WTC11 (cell line): ENCODE measurements at regions not wholly inside any gene's neighbourhood (a gene's known extent, or its start where the extent isn't known, plus 50 kb on each side); places are given as distances from the start of the nearest gene placed in this dataset.

ENCODE experiments used
- ATAC-seq: fragments of 200-7000 bp; cut with Tn5 transposase; 2 replicates; pipeline ENCODE4 v1.10.0; 2021; ENCODE audit warnings: mild to moderate bottlenecking, moderate library complexity
- CTCF ChIA-PET: fragments of 300-600 bp; sonication (Branson Sonifier 250); formaldehyde crosslinking; loops from one replicate; lab custom pipeline; 2021; ENCODE audit warnings: antibody characterized with exemption; lab: Charles Lee
- POLR2A ChIA-PET: fragments of 350-600 bp; sonication (Branson Sonifier 250); formaldehyde crosslinking; loops from one replicate; lab custom pipeline; 2021; ENCODE audit warnings: antibody characterized with exemption; lab: Charles Lee
- DNase-seq: peaks from one replicate; pipeline ENCODE4 v3.0.0; 2021; ENCODE audit warnings: low spot score
- H3K27ac Mint-ChIP-seq: 2 replicates; pipeline ENCODE4 v1.8.0; 2021; ENCODE audit warnings: mixed read lengths
- H3K27me3 Mint-ChIP-seq: 2 replicates; pipeline ENCODE4 v1.8.0; 2021; ENCODE audit warnings: low read depth, mild to moderate bottlenecking, moderate library complexity, mixed read lengths
- H3K36me3 Mint-ChIP-seq: 2 replicates; pipeline ENCODE4 v1.8.0; 2021; ENCODE audit warnings: mixed read lengths
- H3K4me1 Mint-ChIP-seq: 2 replicates; pipeline ENCODE4 v1.8.0; 2022; ENCODE audit warnings: mixed read lengths
- H3K4me3 Mint-ChIP-seq: 2 replicates; pipeline ENCODE4 v1.8.0; 2021; ENCODE audit warnings: mild to moderate bottlenecking, moderate library complexity, mixed read lengths
- H3K9me3 Mint-ChIP-seq: 2 replicates; pipeline ENCODE4 v1.8.0; 2021; ENCODE audit warnings: mixed read lengths
- JAZF1 ChIP-seq: fragments of 250-450 bp; sonication (Bioruptor Pico); IDR thresholded peaks from 2 replicates; pipeline ENCODE4 v1.9.0; 2021; ENCODE audit warnings: moderate library complexity, mild to moderate bottlenecking, inconsistent platforms
- MYBL2 ChIP-seq: sonication (generic); formaldehyde crosslinking; IDR thresholded peaks from 2 replicates; pipeline ENCODE4 v1.8.1; 2023; ENCODE audit warnings: mild to moderate bottlenecking, moderate library complexity, missing genetic modification reagents
- NFYB ChIP-seq: sonication (generic); formaldehyde crosslinking; conservative IDR thresholded peaks from 2 replicates; pipeline ENCODE4 v1.8.0; 2022; ENCODE audit warnings: low read depth, missing genetic modification reagents
- NR3C1 ChIP-seq: sonication (generic); formaldehyde crosslinking; conservative IDR thresholded peaks from 2 replicates; pipeline ENCODE4 v1.8.1; 2023; ENCODE audit warnings: low read depth, mild to moderate bottlenecking, missing genetic modification reagents
- TEAD1 ChIP-seq: sonication (generic); formaldehyde crosslinking; IDR thresholded peaks from 2 replicates; pipeline ENCODE4 v1.8.0; 2022; ENCODE audit warnings: mild to moderate bottlenecking, missing genetic modification reagents
- TEAD4 ChIP-seq: sonication (generic); formaldehyde crosslinking; IDR thresholded peaks from 2 replicates; pipeline ENCODE4 v1.8.0; 2022; ENCODE audit warnings: mild to moderate bottlenecking, missing genetic modification reagents
- TP53 ChIP-seq: sonication (generic); formaldehyde crosslinking; IDR thresholded peaks from 2 replicates; pipeline ENCODE4 v1.8.1; 2023; ENCODE audit warnings: mild to moderate bottlenecking, missing genetic modification reagents
- ZNF138 ChIP-seq: sonication (generic); formaldehyde crosslinking; conservative IDR thresholded peaks from 2 replicates; pipeline ENCODE4 v1.8.1; 2022; ENCODE audit warnings: mild to moderate bottlenecking, moderate library complexity, missing genetic modification reagents
- ZNF219 ChIP-seq: sonication (generic); formaldehyde crosslinking; IDR thresholded peaks from 2 replicates; pipeline ENCODE4 v1.8.0; 2023; ENCODE audit warnings: missing genetic modification reagents, mild to moderate bottlenecking, borderline replicate concordance
- ZNF232 ChIP-seq: sonication (generic); formaldehyde crosslinking; IDR thresholded peaks from 2 replicates; pipeline ENCODE4 v1.8.0; 2022; ENCODE audit warnings: mild to moderate bottlenecking, missing genetic modification reagents
- ZNF317 ChIP-seq: sonication (generic); formaldehyde crosslinking; IDR thresholded peaks from 2 replicates; pipeline ENCODE4 v1.8.1; 2023; ENCODE audit warnings: low read depth, mild to moderate bottlenecking, moderate library complexity, missing genetic modification reagents, borderline replicate concordance
- TF ChIP-seq, protein P1 (sequence below): sonication (generic); formaldehyde crosslinking; IDR thresholded peaks from 2 replicates; pipeline ENCODE4 v1.8.1; 2022; ENCODE audit warnings: missing genetic modification reagents, borderline replicate concordance
- TF ChIP-seq, protein P2 (sequence below): sonication (generic); formaldehyde crosslinking; IDR thresholded peaks from 2 replicates; pipeline ENCODE4 v1.8.0; 2022; ENCODE audit warnings: mild to moderate bottlenecking, missing genetic modification reagents
- TF ChIP-seq, protein P3 (sequence below): sonication (generic); formaldehyde crosslinking; IDR thresholded peaks from 2 replicates; pipeline ENCODE4 v1.8.0; 2023; ENCODE audit warnings: missing genetic modification reagents
- TF ChIP-seq, protein P4 (sequence below): sonication (generic); formaldehyde crosslinking; IDR thresholded peaks from 2 replicates; pipeline ENCODE4 v1.8.0; 2022; ENCODE audit warnings: mild to moderate bottlenecking, missing genetic modification reagents
- TF ChIP-seq, protein P5 (sequence below): sonication (generic); formaldehyde crosslinking; IDR thresholded peaks from 2 replicates; pipeline ENCODE4 v1.8.1; 2023; ENCODE audit warnings: mild to moderate bottlenecking, missing genetic modification reagents, moderate library complexity
- TF ChIP-seq, protein P6 (sequence below): sonication (generic); formaldehyde crosslinking; IDR thresholded peaks from 2 replicates; pipeline ENCODE4 v1.8.1; 2022; ENCODE audit warnings: low read depth, missing genetic modification reagents, borderline replicate concordance
- TF ChIP-seq, protein P7 (sequence below): sonication (generic); formaldehyde crosslinking; IDR thresholded peaks from 2 replicates; pipeline ENCODE4 v1.8.0; 2022; ENCODE audit warnings: mild to moderate bottlenecking, missing genetic modification reagents
- TF ChIP-seq, protein P8 (sequence below): sonication (generic); formaldehyde crosslinking; IDR thresholded peaks from 2 replicates; pipeline ENCODE4 v1.8.0; 2023; ENCODE audit warnings: mild to moderate bottlenecking, missing genetic modification reagents
- TF ChIP-seq, protein P9 (sequence below): sonication (generic); formaldehyde crosslinking; IDR thresholded peaks from 2 replicates; pipeline ENCODE4 v1.8.1; 2023; ENCODE audit warnings: mild to moderate bottlenecking, missing genetic modification reagents

DNA sequence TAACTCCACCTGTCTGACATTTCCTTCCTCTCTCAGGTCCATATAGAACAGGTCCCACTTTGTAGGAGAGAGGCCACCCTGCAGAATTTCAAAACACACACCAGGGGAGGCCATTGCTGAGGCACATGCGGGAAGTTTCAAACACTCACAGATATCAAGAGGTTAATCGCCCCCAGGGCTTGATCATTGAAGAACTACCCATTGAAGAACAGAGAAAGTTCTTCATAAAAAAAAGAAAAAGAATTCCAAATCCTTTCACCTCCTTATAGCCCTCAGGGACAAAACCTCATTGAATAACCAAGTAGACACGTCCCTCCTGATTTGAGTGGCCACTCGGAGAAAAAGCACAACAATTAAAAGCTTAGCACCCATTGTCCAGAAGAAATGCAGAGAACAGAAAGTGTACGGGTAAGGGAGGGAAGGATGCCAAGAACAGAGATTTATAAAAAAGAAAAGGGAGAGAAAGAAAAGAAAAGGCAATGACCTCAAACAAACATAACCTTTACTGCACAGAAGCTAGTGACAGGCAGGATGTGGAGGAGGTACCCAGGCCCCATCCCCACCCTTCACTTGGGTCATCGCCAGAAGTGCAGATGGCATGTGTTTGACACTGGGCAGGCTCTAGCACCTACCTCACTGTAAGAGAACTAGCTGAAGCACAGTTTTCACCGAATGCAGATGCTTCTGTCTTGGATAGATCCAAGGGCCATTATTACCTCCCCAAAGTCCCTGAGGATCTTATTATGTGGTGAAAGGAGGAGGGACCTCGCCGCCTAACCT is 112.3 kb upstream of the HES1 start:
- ChIA-PET CTCF (interaction anchor here (1.1 kb wide), 1 partner anchor 53 kb away, joined by 4 read pairs; no protein-coding TSS in a partner anchor), POLR2A (no interaction called here)
- DNase-seq (no peak), ATAC-seq (no peak)
- TF ChIP-seq TP53 (CRISPR knock-in tag): no peak
- no peak for TF ChIP-seq TEAD4 (CRISPR knock-in tag)
- TF ChIP-seq MYBL2: no peak
- TF ChIP-seq ZNF138 (CRISPR knock-in tag): no peak
- TF ChIP-seq NFYB (CRISPR knock-in tag): no peak
- TF ChIP-seq ZNF219 (CRISPR knock-in tag): no peak
- TF ChIP-seq ZNF232: no peak
- TF ChIP-seq, protein P1, sequence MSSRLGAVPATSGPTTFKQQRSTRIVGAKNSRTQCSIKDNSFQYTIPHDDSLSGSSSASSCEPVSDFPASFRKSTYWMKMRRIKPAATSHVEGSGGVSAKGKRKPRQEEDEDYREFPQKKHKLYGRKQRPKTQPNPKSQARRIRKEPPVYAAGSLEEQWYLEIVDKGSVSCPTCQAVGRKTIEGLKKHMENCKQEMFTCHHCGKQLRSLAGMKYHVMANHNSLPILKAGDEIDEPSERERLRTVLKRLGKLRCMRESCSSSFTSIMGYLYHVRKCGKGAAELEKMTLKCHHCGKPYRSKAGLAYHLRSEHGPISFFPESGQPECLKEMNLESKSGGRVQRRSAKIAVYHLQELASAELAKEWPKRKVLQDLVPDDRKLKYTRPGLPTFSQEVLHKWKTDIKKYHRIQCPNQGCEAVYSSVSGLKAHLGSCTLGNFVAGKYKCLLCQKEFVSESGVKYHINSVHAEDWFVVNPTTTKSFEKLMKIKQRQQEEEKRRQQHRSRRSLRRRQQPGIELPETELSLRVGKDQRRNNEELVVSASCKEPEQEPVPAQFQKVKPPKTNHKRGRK (CRISPR knock-in tag): no peak
- TF ChIP-seq, protein P2, sequence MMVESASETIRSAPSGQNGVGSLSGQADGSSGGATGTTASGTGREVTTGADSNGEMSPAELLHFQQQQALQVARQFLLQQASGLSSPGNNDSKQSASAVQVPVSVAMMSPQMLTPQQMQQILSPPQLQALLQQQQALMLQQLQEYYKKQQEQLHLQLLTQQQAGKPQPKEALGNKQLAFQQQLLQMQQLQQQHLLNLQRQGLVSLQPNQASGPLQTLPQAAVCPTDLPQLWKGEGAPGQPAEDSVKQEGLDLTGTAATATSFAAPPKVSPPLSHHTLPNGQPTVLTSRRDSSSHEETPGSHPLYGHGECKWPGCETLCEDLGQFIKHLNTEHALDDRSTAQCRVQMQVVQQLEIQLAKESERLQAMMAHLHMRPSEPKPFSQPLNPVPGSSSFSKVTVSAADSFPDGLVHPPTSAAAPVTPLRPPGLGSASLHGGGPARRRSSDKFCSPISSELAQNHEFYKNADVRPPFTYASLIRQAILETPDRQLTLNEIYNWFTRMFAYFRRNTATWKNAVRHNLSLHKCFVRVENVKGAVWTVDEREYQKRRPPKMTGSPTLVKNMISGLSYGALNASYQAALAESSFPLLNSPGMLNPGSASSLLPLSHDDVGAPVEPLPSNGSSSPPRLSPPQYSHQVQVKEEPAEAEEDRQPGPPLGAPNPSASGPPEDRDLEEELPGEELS: no peak
- TF ChIP-seq, protein P3, sequence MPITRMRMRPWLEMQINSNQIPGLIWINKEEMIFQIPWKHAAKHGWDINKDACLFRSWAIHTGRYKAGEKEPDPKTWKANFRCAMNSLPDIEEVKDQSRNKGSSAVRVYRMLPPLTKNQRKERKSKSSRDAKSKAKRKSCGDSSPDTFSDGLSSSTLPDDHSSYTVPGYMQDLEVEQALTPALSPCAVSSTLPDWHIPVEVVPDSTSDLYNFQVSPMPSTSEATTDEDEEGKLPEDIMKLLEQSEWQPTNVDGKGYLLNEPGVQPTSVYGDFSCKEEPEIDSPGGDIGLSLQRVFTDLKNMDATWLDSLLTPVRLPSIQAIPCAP (CRISPR knock-in tag): no peak
- TF ChIP-seq, protein P4, sequence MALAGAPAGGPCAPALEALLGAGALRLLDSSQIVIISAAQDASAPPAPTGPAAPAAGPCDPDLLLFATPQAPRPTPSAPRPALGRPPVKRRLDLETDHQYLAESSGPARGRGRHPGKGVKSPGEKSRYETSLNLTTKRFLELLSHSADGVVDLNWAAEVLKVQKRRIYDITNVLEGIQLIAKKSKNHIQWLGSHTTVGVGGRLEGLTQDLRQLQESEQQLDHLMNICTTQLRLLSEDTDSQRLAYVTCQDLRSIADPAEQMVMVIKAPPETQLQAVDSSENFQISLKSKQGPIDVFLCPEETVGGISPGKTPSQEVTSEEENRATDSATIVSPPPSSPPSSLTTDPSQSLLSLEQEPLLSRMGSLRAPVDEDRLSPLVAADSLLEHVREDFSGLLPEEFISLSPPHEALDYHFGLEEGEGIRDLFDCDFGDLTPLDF (CRISPR knock-in tag): no peak
- TF ChIP-seq, protein P5, sequence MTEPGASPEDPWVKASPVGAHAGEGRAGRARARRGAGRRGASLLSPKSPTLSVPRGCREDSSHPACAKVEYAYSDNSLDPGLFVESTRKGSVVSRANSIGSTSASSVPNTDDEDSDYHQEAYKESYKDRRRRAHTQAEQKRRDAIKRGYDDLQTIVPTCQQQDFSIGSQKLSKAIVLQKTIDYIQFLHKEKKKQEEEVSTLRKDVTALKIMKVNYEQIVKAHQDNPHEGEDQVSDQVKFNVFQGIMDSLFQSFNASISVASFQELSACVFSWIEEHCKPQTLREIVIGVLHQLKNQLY: no peak
- TF ChIP-seq, protein P6, sequence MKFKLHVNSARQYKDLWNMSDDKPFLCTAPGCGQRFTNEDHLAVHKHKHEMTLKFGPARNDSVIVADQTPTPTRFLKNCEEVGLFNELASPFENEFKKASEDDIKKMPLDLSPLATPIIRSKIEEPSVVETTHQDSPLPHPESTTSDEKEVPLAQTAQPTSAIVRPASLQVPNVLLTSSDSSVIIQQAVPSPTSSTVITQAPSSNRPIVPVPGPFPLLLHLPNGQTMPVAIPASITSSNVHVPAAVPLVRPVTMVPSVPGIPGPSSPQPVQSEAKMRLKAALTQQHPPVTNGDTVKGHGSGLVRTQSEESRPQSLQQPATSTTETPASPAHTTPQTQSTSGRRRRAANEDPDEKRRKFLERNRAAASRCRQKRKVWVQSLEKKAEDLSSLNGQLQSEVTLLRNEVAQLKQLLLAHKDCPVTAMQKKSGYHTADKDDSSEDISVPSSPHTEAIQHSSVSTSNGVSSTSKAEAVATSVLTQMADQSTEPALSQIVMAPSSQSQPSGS (CRISPR knock-in tag): no peak
- TF ChIP-seq JAZF1 (CRISPR knock-in tag): no peak
- TF ChIP-seq, protein P7, sequence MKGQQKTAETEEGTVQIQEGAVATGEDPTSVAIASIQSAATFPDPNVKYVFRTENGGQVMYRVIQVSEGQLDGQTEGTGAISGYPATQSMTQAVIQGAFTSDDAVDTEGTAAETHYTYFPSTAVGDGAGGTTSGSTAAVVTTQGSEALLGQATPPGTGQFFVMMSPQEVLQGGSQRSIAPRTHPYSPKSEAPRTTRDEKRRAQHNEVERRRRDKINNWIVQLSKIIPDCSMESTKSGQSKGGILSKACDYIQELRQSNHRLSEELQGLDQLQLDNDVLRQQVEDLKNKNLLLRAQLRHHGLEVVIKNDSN (CRISPR knock-in tag): no peak
- TF ChIP-seq, protein P8, sequence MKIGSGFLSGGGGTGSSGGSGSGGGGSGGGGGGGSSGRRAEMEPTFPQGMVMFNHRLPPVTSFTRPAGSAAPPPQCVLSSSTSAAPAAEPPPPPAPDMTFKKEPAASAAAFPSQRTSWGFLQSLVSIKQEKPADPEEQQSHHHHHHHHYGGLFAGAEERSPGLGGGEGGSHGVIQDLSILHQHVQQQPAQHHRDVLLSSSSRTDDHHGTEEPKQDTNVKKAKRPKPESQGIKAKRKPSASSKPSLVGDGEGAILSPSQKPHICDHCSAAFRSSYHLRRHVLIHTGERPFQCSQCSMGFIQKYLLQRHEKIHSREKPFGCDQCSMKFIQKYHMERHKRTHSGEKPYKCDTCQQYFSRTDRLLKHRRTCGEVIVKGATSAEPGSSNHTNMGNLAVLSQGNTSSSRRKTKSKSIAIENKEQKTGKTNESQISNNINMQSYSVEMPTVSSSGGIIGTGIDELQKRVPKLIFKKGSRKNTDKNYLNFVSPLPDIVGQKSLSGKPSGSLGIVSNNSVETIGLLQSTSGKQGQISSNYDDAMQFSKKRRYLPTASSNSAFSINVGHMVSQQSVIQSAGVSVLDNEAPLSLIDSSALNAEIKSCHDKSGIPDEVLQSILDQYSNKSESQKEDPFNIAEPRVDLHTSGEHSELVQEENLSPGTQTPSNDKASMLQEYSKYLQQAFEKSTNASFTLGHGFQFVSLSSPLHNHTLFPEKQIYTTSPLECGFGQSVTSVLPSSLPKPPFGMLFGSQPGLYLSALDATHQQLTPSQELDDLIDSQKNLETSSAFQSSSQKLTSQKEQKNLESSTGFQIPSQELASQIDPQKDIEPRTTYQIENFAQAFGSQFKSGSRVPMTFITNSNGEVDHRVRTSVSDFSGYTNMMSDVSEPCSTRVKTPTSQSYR: no peak
- no peak for TF ChIP-seq ZNF317 (CRISPR knock-in tag)
- no peak for TF ChIP-seq NR3C1 (CRISPR knock-in tag)
- TF ChIP-seq, protein P9, sequence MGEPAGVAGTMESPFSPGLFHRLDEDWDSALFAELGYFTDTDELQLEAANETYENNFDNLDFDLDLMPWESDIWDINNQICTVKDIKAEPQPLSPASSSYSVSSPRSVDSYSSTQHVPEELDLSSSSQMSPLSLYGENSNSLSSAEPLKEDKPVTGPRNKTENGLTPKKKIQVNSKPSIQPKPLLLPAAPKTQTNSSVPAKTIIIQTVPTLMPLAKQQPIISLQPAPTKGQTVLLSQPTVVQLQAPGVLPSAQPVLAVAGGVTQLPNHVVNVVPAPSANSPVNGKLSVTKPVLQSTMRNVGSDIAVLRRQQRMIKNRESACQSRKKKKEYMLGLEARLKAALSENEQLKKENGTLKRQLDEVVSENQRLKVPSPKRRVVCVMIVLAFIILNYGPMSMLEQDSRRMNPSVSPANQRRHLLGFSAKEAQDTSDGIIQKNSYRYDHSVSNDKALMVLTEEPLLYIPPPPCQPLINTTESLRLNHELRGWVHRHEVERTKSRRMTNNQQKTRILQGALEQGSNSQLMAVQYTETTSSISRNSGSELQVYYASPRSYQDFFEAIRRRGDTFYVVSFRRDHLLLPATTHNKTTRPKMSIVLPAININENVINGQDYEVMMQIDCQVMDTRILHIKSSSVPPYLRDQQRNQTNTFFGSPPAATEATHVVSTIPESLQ: no peak
- TF ChIP-seq TEAD1 (CRISPR knock-in tag): no peak
- Mint-ChIP-seq H3K4me1 (peaks cover 18% of the 10 kb centered on the region), H3K27ac (no peak overlapping the region), H3K9me3 (peaks cover 3% of the 10 kb centered on the region), H3K27me3 (0 out of 2 replicates have a peak, but pooled peaks cover 2% of the 10 kb centered on the region), H3K4me3 (no peak overlapping the region), H3K36me3 (no peaks in the 10 kb centered on the region)
